AG10803 (cell line): ENCODE measurements at regions not wholly inside any gene's neighbourhood (a gene's known extent, or its start where the extent isn't known, plus 50 kb on each side); places are given as distances from the start of the nearest gene placed in this dataset.

Experiments used
- DNase-seq: peaks from one replicate; pipeline ENCODE4 v3.0.0; 2010; ENCODE audit warnings: low read depth
- H3K4me3 ChIP-seq: 2 replicates; pipeline ENCODE4 v1.5.1; 2011; ENCODE audit warnings: mild to moderate bottlenecking, low read length, control low read depth
- TF ChIP-seq, protein P1 (sequence below): conservative IDR thresholded peaks from 2 replicates; pipeline ENCODE4 v1.5.1; 2011; ENCODE audit warnings: mild to moderate bottlenecking, low read length, control low read depth, inconsistent platforms

- DNase-seq = no peak
- no peak overlapping the region for H3K4me3 ChIP-seq
Observed at GRCh38 chr10:28875549-28876081, 198.3 kb downstream of the BAMBI start.

GRCh38 chr10:28878236-28878970, 201.1 kb downstream of the BAMBI start:
- TF ChIP-seq, protein P1, sequence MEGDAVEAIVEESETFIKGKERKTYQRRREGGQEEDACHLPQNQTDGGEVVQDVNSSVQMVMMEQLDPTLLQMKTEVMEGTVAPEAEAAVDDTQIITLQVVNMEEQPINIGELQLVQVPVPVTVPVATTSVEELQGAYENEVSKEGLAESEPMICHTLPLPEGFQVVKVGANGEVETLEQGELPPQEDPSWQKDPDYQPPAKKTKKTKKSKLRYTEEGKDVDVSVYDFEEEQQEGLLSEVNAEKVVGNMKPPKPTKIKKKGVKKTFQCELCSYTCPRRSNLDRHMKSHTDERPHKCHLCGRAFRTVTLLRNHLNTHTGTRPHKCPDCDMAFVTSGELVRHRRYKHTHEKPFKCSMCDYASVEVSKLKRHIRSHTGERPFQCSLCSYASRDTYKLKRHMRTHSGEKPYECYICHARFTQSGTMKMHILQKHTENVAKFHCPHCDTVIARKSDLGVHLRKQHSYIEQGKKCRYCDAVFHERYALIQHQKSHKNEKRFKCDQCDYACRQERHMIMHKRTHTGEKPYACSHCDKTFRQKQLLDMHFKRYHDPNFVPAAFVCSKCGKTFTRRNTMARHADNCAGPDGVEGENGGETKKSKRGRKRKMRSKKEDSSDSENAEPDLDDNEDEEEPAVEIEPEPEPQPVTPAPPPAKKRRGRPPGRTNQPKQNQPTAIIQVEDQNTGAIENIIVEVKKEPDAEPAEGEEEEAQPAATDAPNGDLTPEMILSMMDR = no peak
- H3K4me3 ChIP-seq = no peak overlapping the region
- no peak for DNase-seq

More at GRCh38 chr10:28875549-28876081, 198.3 kb downstream of the BAMBI start:
- TF ChIP-seq, protein P1 = no peak

GRCh38 chr10:28879246-28879645, 201.9 kb downstream of the BAMBI start:
- TF ChIP-seq, protein P1 = no peak
- H3K4me3 ChIP-seq = no peak overlapping the region
- DNase-seq = no peak

GRCh38 chr10:28879875-28880682, 202.8 kb downstream of the BAMBI start:
- TF ChIP-seq, protein P1 = no peak
- no peak overlapping the region for H3K4me3 ChIP-seq
- DNase-seq = peak; percentile 43

DNA sequence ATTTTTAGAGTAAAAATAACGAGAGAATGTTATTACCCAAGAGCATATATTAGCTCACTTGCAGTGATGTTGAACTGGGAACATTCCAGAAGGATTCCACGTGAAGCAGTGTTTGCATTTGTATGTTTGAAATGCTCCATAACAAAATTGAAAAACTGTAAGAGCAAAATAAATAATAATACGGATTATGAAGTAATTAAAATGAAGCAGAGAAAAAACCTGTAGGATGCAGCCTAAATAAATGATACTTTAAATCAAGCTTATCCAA, 203.3 kb downstream of the BAMBI start:
- H3K4me3 ChIP-seq = no peak overlapping the region
- peak; percentile 8 for DNase-seq
- TF ChIP-seq, protein P1 = no peak

DNA sequence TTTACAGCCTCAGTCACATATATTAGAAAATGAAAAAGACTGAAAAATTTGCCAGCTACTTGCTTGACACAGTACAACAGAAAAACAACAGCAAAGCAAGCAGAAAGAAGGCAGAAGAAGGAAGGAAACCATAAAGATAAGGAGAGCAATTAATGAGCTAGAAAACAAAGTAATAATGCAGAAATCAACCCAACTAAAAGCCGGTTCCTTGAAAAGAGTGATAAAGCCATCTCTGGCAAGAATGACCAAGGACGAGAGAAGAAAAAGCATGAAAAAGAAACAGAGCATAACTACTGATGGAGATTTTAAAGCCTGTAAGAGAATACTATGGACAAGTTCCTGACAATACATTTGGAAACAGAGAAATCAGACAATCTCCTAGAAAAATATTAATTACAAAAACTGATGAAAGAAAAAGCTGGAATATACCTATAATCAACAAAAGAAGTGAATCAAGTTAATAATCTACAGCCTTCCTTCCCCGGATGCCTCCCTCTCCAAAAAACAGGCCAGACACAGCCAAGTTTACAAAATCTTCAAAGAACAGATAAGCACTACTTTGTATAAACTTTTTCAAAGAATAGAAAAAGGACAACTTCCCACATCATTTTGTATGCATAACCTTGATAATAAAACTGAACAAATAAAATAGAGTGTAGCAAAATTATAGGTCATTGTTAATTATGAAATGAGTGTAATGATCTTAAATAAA, 204.0 kb downstream of the BAMBI start:
- H3K4me3 ChIP-seq = no peak overlapping the region
- no peak for DNase-seq
- TF ChIP-seq, protein P1 = no peak
